ENCODE measurements at regions not wholly inside any gene's neighbourhood (a gene's known extent, or its start where the extent isn't known, plus 50 kb on each side); places are given as distances from the start of the nearest gene placed in this dataset.

- no peak for FAIRE-seq
- no peak for DNase-seq (ENCODE audit: insufficient read length, low spot score)
Observed at GRCh38 chr5:114678778-114679177, 316.9 kb downstream of the KCNN2 start.

- no peak for DNase-seq (ENCODE audit: insufficient read length, low spot score)
- no peak for FAIRE-seq
Observed at GRCh38 chr5:114665551-114665950, 303.7 kb downstream of the KCNN2 start.

GRCh38 chr5:114660791-114661190, 298.9 kb downstream of the KCNN2 start:
- no peak for DNase-seq (ENCODE audit: insufficient read length, low spot score)
- no peak for FAIRE-seq

- no peak for DNase-seq (ENCODE audit: insufficient read length, low spot score)
- no peak for FAIRE-seq
Observed at GRCh38 chr5:114658194-114658593, 296.3 kb downstream of the KCNN2 start.

- FAIRE-seq (no peak), DNase-seq (ENCODE audit: insufficient read length, low spot score) (no peak)
Observed at GRCh38 chr5:114657342-114658130, 295.7 kb downstream of the KCNN2 start.

- DNase-seq (ENCODE audit: insufficient read length, low spot score): no peak
Observed at GRCh38 chr5:114649878-114650277, 288.0 kb downstream of the KCNN2 start.

GRCh38 chr5:114648940-114649339, 287.1 kb downstream of the KCNN2 start:
- DNase-seq (ENCODE audit: insufficient read length, low spot score) (no peak), FAIRE-seq (no peak)

More at GRCh38 chr5:114649878-114650277, 288.0 kb downstream of the KCNN2 start:
- FAIRE-seq: no peak

GRCh38 chr5:114644576-114644975, 282.7 kb downstream of the KCNN2 start:
- FAIRE-seq (no peak), DNase-seq (ENCODE audit: insufficient read length, low spot score) (no peak)

- FAIRE-seq: no peak
- DNase-seq (ENCODE audit: insufficient read length, low spot score): no peak
Observed at GRCh38 chr5:114636271-114636670, 274.4 kb downstream of the KCNN2 start.

- no peak for FAIRE-seq
Observed at GRCh38 chr5:114634967-114635901, 273.4 kb downstream of the KCNN2 start.

GRCh38 chr5:114634517-114634916, 272.6 kb downstream of the KCNN2 start:
- DNase-seq (ENCODE audit: insufficient read length, low spot score) (no peak), FAIRE-seq (no peak)

More at GRCh38 chr5:114634967-114635901, 273.4 kb downstream of the KCNN2 start:
- DNase-seq (ENCODE audit: insufficient read length, low spot score): no peak

GRCh38 chr5:114612406-114612805, 250.5 kb downstream of the KCNN2 start:
- FAIRE-seq: no peak
- DNase-seq (ENCODE audit: insufficient read length, low spot score): no peak

- no peak for DNase-seq (ENCODE audit: insufficient read length, low spot score)
- no peak for FAIRE-seq
Observed at GRCh38 chr5:114581136-114581535, 219.3 kb downstream of the KCNN2 start.

GRCh38 chr5:114565871-114566270, 204.0 kb downstream of the KCNN2 start:
- FAIRE-seq: no peak
- DNase-seq (ENCODE audit: insufficient read length, low spot score): no peak

- no peak for FAIRE-seq
Observed at GRCh38 chr5:114565139-114565538, 203.3 kb downstream of the KCNN2 start.

GRCh38 chr5:114561415-114561814, 199.5 kb downstream of the KCNN2 start:
- DNase-seq (ENCODE audit: insufficient read length, low spot score) (no peak), FAIRE-seq (no peak)

More at GRCh38 chr5:114565139-114565538, 203.3 kb downstream of the KCNN2 start:
- no peak for DNase-seq (ENCODE audit: insufficient read length, low spot score)
